A549 (cell line): ENCODE measurements at regions not wholly inside any gene's neighbourhood (a gene's known extent, or its start where the extent isn't known, plus 50 kb on each side); places are given as distances from the start of the nearest gene placed in this dataset.

Experiments
- ATAC-seq, 2 experiments: fragments of 200-7000 bp in 1 of 2; fragments of >200 bp in 1 of 2; cut with Nextera tagmentation in 1 of 2; cut with Tn5 transposase in 1 of 2; 3 replicates each; pipeline versions ENCODE4 v1.8.0 to v1.9.1; 2018 to 2020; ENCODE audit warnings: mild to moderate bottlenecking in 1 of 2, moderate library complexity in 1 of 2
- CTCF ChIA-PET: fragments of 300-600 bp; sonication (Branson Sonifier 250); formaldehyde crosslinking; extraction: SDS; loops from one replicate; lab custom pipeline; 2021; ENCODE audit warnings: antibody characterized with exemption, inconsistent platforms; lab: Yijun Ruan, JAX
- POLR2A ChIA-PET: fragments of 350-600 bp; formaldehyde crosslinking; extraction: SDS; loops from one replicate; lab custom pipeline; 2021; ENCODE audit warnings: antibody characterized with exemption, inconsistent platforms; lab: Yijun Ruan, JAX
- DNase-seq, 2 experiments: peaks; one replicate each; pipeline versions ENCODE4 v3.0.0 to v3.0.0-alpha.2; 2011 to 2016; ENCODE audit warnings: low read depth in 1 of 2, low spot score in 1 of 2
- FAIRE-seq: peaks from 2 replicates; lab custom pipeline; 2011; peaks lifted over from hg19 to GRCh38; lab: Jason Lieb, UNC
- H3K27ac ChIP-seq, 2 experiments: fragments of >200 bp; sonication (Bioruptor Twin); formaldehyde crosslinking; 3 replicates each; pipeline ENCODE4 v1.5.1; 2016 to 2017
- H3K4me1 ChIP-seq: fragments of >200 bp; sonication (Bioruptor Twin); formaldehyde crosslinking; 3 replicates; pipeline ENCODE4 v1.6.1; 2016
- H3K4me2 ChIP-seq: fragments of >200 bp; sonication (Bioruptor Twin); formaldehyde crosslinking; 3 replicates; pipeline ENCODE4 v1.6.1; 2016
- H3K4me3 ChIP-seq: fragments of >200 bp; sonication (Bioruptor Twin); formaldehyde crosslinking; 3 replicates; pipeline ENCODE4 v1.5.1; 2016
- H3K9me3 ChIP-seq: fragments of >200 bp; sonication (Bioruptor Twin); formaldehyde crosslinking; 3 replicates; pipeline ENCODE4 v1.6.1; 2016
- BHLHE40 ChIP-seq: IDR thresholded peaks from 2 replicates; pipeline ENCODE4 v1.6.1; 2012; ENCODE audit warnings: low read depth, low read length, inconsistent platforms
- CEBPB ChIP-seq, 2 experiments: fragments of >200 bp in 1 of 2; sonication (Bioruptor Twin) in 1 of 2; formaldehyde crosslinking in 1 of 2; IDR thresholded peaks; 2 replicates each; pipeline ENCODE4 v1.6.1; 2012 to 2016
- CHD4 ChIP-seq: fragments of 200-600 bp; sonication (generic); IDR thresholded peaks from 2 replicates; pipeline ENCODE4 v1.6.1; 2016; ENCODE audit warnings: antibody characterized with exemption, mild to moderate bottlenecking, borderline replicate concordance
- EHF ChIP-seq: fragments of 250-450 bp; sonication (Bioruptor Pico); IDR thresholded peaks from 2 replicates; pipeline ENCODE4 v1.5.0; 2020; ENCODE audit warnings: mild to moderate bottlenecking
- EHMT2 ChIP-seq: fragments of 200-600 bp; sonication (generic); IDR thresholded peaks from 2 replicates; pipeline ENCODE4 v1.6.1; 2016; ENCODE audit warnings: antibody characterized with exemption, low read depth, mild to moderate bottlenecking, moderate library complexity
- FOXS1 ChIP-seq: fragments of 250-450 bp; sonication (Bioruptor Pico); IDR thresholded peaks from 2 replicates; pipeline ENCODE4 v1.5.0; 2020; ENCODE audit warnings: mild to moderate bottlenecking, moderate library complexity
- GATA3 ChIP-seq: IDR thresholded peaks from 2 replicates; pipeline ENCODE4 v1.6.1; 2012; ENCODE audit warnings: borderline replicate concordance
- HEYL ChIP-seq: fragments of 250-450 bp; sonication (Bioruptor Pico); IDR thresholded peaks from 2 replicates; pipeline ENCODE4 v1.8.0; 2021; ENCODE audit warnings: mild to moderate bottlenecking, moderate library complexity
- HOXB13 ChIP-seq: fragments of 250-450 bp; sonication (Bioruptor Pico); IDR thresholded peaks from 2 replicates; pipeline ENCODE4 v1.5.0; 2020; ENCODE audit warnings: low read depth, mild to moderate bottlenecking, moderate library complexity
- HOXB5 ChIP-seq: fragments of 250-450 bp; sonication (Bioruptor Pico); IDR thresholded peaks from 2 replicates; pipeline ENCODE4 v1.5.0; 2020; ENCODE audit warnings: mild to moderate bottlenecking, moderate library complexity
- MAZ ChIP-seq: fragments of 150-350 bp; IDR thresholded peaks from 2 replicates; pipeline ENCODE4 v1.6.1; 2014; ENCODE audit warnings: antibody characterized with exemption, low read depth, low read length, borderline replicate concordance
- NR3C1 ChIP-seq: fragments of >200 bp; sonication (Bioruptor Twin); formaldehyde crosslinking; IDR thresholded peaks from 3 replicates; pipeline ENCODE4 v1.6.1; 2017
- PHF8 ChIP-seq: fragments of 200-600 bp; sonication (generic); IDR thresholded peaks from 2 replicates; pipeline ENCODE4 v1.6.1; 2016; ENCODE audit warnings: low read depth, mild to moderate bottlenecking, antibody characterized with exemption, moderate library complexity, borderline replicate concordance
- RAD21 ChIP-seq, 2 experiments: fragments of >200 bp in 1 of 2; sonication (Bioruptor Twin) in 1 of 2; formaldehyde crosslinking in 1 of 2; IDR thresholded peaks in 1 of 2; conservative IDR thresholded peaks in 1 of 2; 2 replicates in 1 of 2; 3 replicates in 1 of 2; pipeline ENCODE4 v1.6.1; 2012 to 2018; ENCODE audit warnings: inconsistent platforms in 1 of 2
- RARB ChIP-seq: fragments of 250-450 bp; sonication (Bioruptor Pico); IDR thresholded peaks from 2 replicates; pipeline ENCODE4 v1.8.0; 2021; ENCODE audit warnings: mild to moderate bottlenecking, moderate library complexity
- RNF2 ChIP-seq: fragments of 200-600 bp; sonication (generic); IDR thresholded peaks from 2 replicates; pipeline ENCODE4 v1.6.1; 2016; ENCODE audit warnings: low read depth, mild to moderate bottlenecking, antibody characterized with exemption, moderate library complexity, borderline replicate concordance
- TFCP2L1 ChIP-seq: fragments of 250-450 bp; sonication (Bioruptor Pico); IDR thresholded peaks from 2 replicates; pipeline ENCODE4 v1.5.0; 2021; ENCODE audit warnings: mild to moderate bottlenecking
- TP53 ChIP-seq: fragments of 250-450 bp; sonication (Bioruptor Pico); IDR thresholded peaks from 2 replicates; pipeline ENCODE4 v1.5.0; 2021; ENCODE audit warnings: mild to moderate bottlenecking, moderate library complexity
- ZC3H11A ChIP-seq: fragments of 450-650 bp; IDR thresholded peaks from 2 replicates; pipeline ENCODE4 v1.6.1; 2014; ENCODE audit warnings: antibody characterized with exemption, mild to moderate bottlenecking
- WGBS: methylation state at CpG from one replicate; pipeline ENCODE4 v1.1.6; 2017; ENCODE audit errors: missing lambda C conversion rate; 5-methylcytosine and 5-hydroxymethylcytosine counted together
- TF ChIP-seq, protein P1 (sequence below): fragments of 150-350 bp; IDR thresholded peaks from 2 replicates; pipeline ENCODE4 v1.6.1; 2014; ENCODE audit warnings: low read depth, mild to moderate bottlenecking, low read length
- TF ChIP-seq, protein P2 (sequence below): fragments of >200 bp; sonication (Bioruptor Twin); formaldehyde crosslinking; IDR thresholded peaks from 3 replicates; pipeline ENCODE4 v1.5.1; 2016
- TF ChIP-seq, protein P3 (sequence below): fragments of 250-450 bp; sonication (Bioruptor Pico); IDR thresholded peaks from 2 replicates; pipeline ENCODE4 v1.5.0; 2021; ENCODE audit warnings: mild to moderate bottlenecking, moderate library complexity, borderline replicate concordance
- TF ChIP-seq, protein P4 (sequence below): IDR thresholded peaks from 2 replicates; pipeline ENCODE4 v1.6.1; 2012; ENCODE audit warnings: low read depth, borderline replicate concordance

DNA sequence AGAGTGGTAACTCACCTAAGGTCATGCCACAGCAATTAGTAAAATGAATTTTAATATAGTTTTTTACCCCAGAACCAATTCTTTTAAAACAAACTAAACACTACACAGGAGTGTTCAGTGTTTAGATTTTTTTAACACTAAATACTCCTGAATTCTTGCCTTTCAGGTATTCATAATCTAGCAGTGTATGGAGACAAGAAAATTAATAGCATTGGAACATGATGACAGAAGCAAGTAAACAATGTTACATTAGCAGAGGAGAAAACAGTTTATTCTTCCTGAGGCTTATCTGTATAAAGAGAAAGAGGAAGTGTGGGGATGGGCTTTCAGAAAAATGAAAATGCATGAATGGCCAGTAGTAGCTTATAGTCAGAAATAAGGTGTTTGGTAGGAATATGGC is 222.1 kb upstream of the FAT3 start:
- Histone ChIP-seq H3K9me3 (no peaks in the 10 kb centered on the region), H3K4me2 (no peak overlapping the region), H3K4me1 (no peaks in the 10 kb centered on the region), H3K4me3 (no peak overlapping the region), H3K27ac (no peak overlapping the region)
- ChIA-PET POLR2A (no interaction called here), CTCF (no interaction called here)
- no peak for DNase-seq
- no peak for ATAC-seq
- TF ChIP-seq TP53 (CRISPR knock-in tag): no peak
- no peak for TF ChIP-seq EHF (CRISPR knock-in tag)
- TF ChIP-seq MAZ: no peak
- TF ChIP-seq GATA3: no peak
- no peak for TF ChIP-seq HEYL (CRISPR knock-in tag)
- no peak for TF ChIP-seq EHMT2
- TF ChIP-seq TFCP2L1 (CRISPR knock-in tag): no peak
- TF ChIP-seq CEBPB (IDR thresholded peaks at IDR 0.05): no peak
- no peak for TF ChIP-seq HOXB13 (CRISPR knock-in tag)
- no peak for TF ChIP-seq RARB (CRISPR knock-in tag)
- TF ChIP-seq CHD4: no peak
- TF ChIP-seq FOXS1 (CRISPR knock-in tag): no peak
- TF ChIP-seq, protein P1, sequence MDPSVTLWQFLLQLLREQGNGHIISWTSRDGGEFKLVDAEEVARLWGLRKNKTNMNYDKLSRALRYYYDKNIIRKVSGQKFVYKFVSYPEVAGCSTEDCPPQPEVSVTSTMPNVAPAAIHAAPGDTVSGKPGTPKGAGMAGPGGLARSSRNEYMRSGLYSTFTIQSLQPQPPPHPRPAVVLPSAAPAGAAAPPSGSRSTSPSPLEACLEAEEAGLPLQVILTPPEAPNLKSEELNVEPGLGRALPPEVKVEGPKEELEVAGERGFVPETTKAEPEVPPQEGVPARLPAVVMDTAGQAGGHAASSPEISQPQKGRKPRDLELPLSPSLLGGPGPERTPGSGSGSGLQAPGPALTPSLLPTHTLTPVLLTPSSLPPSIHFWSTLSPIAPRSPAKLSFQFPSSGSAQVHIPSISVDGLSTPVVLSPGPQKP: no peak
- TF ChIP-seq, protein P2, sequence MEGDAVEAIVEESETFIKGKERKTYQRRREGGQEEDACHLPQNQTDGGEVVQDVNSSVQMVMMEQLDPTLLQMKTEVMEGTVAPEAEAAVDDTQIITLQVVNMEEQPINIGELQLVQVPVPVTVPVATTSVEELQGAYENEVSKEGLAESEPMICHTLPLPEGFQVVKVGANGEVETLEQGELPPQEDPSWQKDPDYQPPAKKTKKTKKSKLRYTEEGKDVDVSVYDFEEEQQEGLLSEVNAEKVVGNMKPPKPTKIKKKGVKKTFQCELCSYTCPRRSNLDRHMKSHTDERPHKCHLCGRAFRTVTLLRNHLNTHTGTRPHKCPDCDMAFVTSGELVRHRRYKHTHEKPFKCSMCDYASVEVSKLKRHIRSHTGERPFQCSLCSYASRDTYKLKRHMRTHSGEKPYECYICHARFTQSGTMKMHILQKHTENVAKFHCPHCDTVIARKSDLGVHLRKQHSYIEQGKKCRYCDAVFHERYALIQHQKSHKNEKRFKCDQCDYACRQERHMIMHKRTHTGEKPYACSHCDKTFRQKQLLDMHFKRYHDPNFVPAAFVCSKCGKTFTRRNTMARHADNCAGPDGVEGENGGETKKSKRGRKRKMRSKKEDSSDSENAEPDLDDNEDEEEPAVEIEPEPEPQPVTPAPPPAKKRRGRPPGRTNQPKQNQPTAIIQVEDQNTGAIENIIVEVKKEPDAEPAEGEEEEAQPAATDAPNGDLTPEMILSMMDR: no peak
- TF ChIP-seq, protein P3, sequence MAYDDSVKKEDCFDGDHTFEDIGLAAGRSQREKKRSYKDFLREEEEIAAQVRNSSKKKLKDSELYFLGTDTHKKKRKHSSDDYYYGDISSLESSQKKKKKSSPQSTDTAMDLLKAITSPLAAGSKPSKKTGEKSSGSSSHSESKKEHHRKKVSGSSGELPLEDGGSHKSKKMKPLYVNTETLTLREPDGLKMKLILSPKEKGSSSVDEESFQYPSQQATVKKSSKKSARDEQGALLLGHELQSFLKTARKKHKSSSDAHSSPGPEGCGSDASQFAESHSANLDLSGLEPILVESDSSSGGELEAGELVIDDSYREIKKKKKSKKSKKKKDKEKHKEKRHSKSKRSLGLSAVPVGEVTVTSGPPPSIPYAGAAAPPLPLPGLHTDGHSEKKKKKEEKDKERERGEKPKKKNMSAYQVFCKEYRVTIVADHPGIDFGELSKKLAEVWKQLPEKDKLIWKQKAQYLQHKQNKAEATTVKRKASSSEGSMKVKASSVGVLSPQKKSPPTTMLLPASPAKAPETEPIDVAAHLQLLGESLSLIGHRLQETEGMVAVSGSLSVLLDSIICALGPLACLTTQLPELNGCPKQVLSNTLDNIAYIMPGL: no peak
- FAIRE-seq: no peak

DNA sequence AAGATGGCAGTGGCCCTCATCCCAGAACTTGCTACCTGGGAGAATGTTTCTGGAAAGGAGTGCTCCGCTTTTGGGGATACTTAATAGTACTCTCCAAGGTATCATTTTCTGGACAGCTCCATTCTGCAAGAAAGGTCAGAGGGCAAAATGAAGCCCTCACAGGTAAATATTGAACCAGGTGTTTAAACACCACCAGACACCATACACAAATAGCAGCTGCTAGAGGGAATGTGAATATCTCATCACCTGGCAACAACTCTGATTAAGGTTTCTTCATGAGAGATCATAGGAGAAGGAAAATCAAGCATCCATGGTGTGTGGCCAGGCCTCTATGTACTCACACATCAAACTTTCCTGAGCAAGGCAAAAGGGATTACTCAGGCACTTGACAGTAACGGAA is 226.1 kb upstream of the FAT3 start:
- Histone ChIP-seq H3K9me3 (no peaks in the 10 kb centered on the region), H3K4me3 (no peak overlapping the region), H3K4me1 (no peaks in the 10 kb centered on the region), H3K4me2 (no peak overlapping the region), H3K27ac (no peak overlapping the region)
- ChIA-PET CTCF (no interaction called here), POLR2A (no interaction called here)
- TF ChIP-seq RAD21 (conservative IDR thresholded peaks at IDR 0.05 in 1 of 2, IDR thresholded peaks at IDR 0.05 in 1 of 2): no peak
- no peak for TF ChIP-seq MAZ
- no peak for TF ChIP-seq HOXB13 (CRISPR knock-in tag)
- no peak for TF ChIP-seq BHLHE40
- TF ChIP-seq EHF (CRISPR knock-in tag): no peak
- no peak for TF ChIP-seq HOXB5 (CRISPR knock-in tag)
- no peak for TF ChIP-seq NR3C1
- no peak for TF ChIP-seq PHF8
- TF ChIP-seq RNF2: no peak
- TF ChIP-seq, protein P4, sequence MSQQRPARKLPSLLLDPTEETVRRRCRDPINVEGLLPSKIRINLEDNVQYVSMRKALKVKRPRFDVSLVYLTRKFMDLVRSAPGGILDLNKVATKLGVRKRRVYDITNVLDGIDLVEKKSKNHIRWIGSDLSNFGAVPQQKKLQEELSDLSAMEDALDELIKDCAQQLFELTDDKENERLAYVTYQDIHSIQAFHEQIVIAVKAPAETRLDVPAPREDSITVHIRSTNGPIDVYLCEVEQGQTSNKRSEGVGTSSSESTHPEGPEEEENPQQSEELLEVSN: no peak
- TF ChIP-seq HEYL (CRISPR knock-in tag): no peak
- TF ChIP-seq ZC3H11A: no peak
- TF ChIP-seq EHMT2: no peak
- DNase-seq (no peak), FAIRE-seq (no peak), ATAC-seq (no peak)
- 90% methylated on average over 2 of the region's 2 CpGs for WGBS
